Lower leg skin (tissue), 4 donors: ENCODE measurements at regions not wholly inside any gene's neighbourhood (a gene's known extent, or its start where the extent isn't known, plus 50 kb on each side); places are given as distances from the start of the nearest gene placed in this dataset.

Experiments
- DNase-seq, 2 donors: peaks; one replicate each; pipeline ENCODE4 v3.0.0-alpha.2; 2019; ENCODE audit warnings: low spot score in 2 of 2
- H3K4me3 ChIP-seq: fragments of 200-600 bp; sonication (generic); 2 replicates; pipeline ENCODE4 v1.5.1; 2017; ENCODE audit warnings: mild to moderate bottlenecking, low read depth; ENCODE audit not compliant: poor library complexity, severe bottlenecking
- POLR2A ChIP-seq, 2 donors: fragments of 450-650 bp; IDR thresholded peaks; one replicate each; pipeline ENCODE4 v1.6.1; 2016 to 2017; ENCODE audit warnings: antibody characterized with exemption in 2 of 2, mild to moderate bottlenecking in 1 of 2, moderate library complexity in 1 of 2
- WGBS, 2 donors: methylation state at CpG; one replicate each; pipeline ENCODE4 v1.1.5; 2018; 5-methylcytosine and 5-hydroxymethylcytosine counted together
- intact Hi-C: fragments of 100-400 bp; cut with DNase I; formaldehyde crosslinking; loops from one replicate; pipeline ENCODE4 v1.15.0; 2023; ENCODE audit warnings: low total_unique reads
- TF ChIP-seq, protein P1 (sequence below), 3 donors: fragments of 450-650 bp; IDR thresholded peaks; one replicate each; pipeline ENCODE4 v1.5.1; 2016; ENCODE audit warnings: antibody characterized with exemption in 3 of 3, mild to moderate bottlenecking in 3 of 3, moderate library complexity in 2 of 3

DNA sequence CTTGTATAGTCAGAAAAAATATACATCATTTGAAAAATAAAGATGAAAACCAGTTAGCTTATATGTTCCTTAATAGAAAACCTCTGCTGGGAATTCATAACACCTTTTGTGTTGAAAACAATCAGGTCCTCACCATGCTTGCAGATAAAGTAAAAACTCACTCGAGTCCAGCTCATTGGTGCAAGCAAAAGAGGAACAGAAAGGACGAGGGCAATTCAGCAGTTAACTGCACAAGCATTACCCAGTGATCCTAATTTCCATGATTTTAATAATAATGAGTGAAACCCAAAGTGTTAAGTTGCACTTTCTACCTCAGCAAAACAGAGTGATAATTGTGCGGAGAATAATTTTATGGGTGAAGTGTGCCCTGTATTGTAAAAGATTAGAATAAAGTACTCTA is 839.9 kb downstream of the BCL11A start:
- intact Hi-C loops, result no loop called here
- DNase-seq, result no peak
- no peak for TF ChIP-seq POLR2A (IDR thresholded peaks at IDR 0.05)
- TF ChIP-seq, protein P1, sequence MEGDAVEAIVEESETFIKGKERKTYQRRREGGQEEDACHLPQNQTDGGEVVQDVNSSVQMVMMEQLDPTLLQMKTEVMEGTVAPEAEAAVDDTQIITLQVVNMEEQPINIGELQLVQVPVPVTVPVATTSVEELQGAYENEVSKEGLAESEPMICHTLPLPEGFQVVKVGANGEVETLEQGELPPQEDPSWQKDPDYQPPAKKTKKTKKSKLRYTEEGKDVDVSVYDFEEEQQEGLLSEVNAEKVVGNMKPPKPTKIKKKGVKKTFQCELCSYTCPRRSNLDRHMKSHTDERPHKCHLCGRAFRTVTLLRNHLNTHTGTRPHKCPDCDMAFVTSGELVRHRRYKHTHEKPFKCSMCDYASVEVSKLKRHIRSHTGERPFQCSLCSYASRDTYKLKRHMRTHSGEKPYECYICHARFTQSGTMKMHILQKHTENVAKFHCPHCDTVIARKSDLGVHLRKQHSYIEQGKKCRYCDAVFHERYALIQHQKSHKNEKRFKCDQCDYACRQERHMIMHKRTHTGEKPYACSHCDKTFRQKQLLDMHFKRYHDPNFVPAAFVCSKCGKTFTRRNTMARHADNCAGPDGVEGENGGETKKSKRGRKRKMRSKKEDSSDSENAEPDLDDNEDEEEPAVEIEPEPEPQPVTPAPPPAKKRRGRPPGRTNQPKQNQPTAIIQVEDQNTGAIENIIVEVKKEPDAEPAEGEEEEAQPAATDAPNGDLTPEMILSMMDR (IDR thresholded peaks at IDR 0.05), result no peak
- WGBS, 2 donors, result 82 to 90% methylated on average over 3 of the region's 3 CpGs
- no peak overlapping the region for H3K4me3 ChIP-seq

DNA sequence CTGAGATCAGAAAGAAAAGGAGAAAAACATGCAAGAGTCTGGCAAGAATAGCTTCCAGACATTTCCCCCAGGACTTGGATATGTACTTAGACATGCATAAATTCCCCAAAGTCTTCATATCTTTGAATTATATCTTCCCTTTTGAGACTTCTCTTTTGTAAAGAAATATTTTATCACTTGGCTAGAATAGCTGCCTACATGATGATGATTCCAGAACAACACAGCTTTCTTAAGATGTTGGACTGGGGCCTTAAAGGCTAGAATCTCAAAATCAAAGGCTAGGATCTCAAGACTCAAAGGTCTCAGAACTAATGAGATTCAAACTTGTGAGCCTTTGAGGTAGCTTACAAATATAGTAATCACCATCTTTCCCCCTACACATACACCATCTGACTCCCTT is 842.3 kb downstream of the BCL11A start:
- H3K4me3 ChIP-seq, result no peak overlapping the region
- no peak for TF ChIP-seq POLR2A (IDR thresholded peaks at IDR 0.05)
- TF ChIP-seq, protein P1 (IDR thresholded peaks at IDR 0.05), result no peak
- intact Hi-C loops, result no loop called here
- no peak for DNase-seq

GRCh38 chr2:59706729-59707128 is 846.7 kb downstream of the BCL11A start:
- TF ChIP-seq POLR2A (IDR thresholded peaks at IDR 0.05), result no peak
- TF ChIP-seq, protein P1 (IDR thresholded peaks at IDR 0.05), result no peak
- WGBS, 2 donors, result 30 to 38% methylated on average over 4 of the region's 4 CpGs
- intact Hi-C loops, result no loop called here
- no peak for DNase-seq
- H3K4me3 ChIP-seq, result no peak overlapping the region

- H3K4me3 ChIP-seq, result no peak overlapping the region
- intact Hi-C loops, result no loop called here
- TF ChIP-seq, protein P1 (IDR thresholded peaks at IDR 0.05), result no peak
- no peak for TF ChIP-seq POLR2A (IDR thresholded peaks at IDR 0.05)
- no peak for DNase-seq
- 60 to 75% methylated on average over 1 of the region's 1 CpG for WGBS, 2 donors
These were observed 849.7 kb downstream of the BCL11A start for GRCh38 chr2:59703796-59704195.

DNA sequence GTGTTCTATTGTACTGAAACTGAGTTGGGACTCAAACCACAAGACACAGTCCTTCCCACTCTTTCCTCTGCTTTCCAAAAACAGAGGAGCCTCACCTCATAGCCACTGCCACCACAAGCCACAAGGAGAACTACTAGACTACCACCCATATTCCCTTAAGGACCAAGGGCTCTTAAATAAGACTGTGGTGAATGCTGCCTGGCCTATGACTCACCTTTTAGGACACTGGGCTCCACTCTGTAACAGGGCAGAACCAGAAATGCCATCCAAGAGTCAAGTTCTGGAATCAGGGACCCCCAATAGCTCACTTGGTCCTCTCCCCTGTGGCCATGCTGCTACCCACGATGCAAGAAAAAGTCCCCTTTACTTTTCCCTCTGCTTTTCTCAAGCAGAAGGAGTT is 851.4 kb downstream of the BCL11A start:
- 85 to 91% methylated on average over 1 of the region's 1 CpG for WGBS, 2 donors
- H3K4me3 ChIP-seq, result no peak overlapping the region
- intact Hi-C loops, result no loop called here
- TF ChIP-seq, protein P1 (IDR thresholded peaks at IDR 0.05), result no peak
- TF ChIP-seq POLR2A (IDR thresholded peaks at IDR 0.05), result no peak
- DNase-seq, result no peak

DNA sequence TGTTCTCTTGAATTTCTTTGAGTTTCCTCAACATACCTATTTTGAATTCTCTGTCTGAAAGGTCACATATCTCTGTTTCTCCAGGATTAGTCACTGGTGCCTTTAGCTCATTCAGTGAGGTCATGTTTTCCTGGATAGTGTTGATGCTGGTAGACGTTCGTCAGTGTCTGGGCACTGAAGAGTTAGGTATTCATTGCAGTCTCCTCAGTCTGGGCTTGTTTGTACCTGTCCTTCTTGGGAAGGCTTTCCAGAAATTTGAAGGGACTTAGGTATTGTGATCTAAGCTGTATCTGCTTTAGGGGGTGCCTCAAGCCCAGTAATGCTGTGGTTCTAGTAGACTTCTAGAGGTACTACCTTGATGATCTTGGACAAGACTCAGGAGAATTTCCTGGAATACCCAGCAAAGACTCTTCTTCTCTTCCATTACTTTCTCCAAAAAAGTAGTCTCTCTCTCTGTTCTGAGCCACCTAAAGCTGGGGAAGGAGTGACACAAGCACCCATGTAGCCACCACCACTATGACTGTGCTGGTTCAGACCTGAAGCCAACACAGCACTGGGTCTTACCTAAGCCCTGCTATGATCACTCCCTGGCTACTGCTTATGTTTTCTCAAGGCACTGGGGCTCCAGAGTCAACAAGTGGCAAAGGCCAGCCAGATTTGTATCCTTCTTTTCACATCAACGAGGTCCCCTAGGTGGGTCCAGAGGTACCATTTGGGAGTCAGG is 852.0 kb downstream of the BCL11A start:
- intact Hi-C loops, result no loop called here
- 48 to 55% methylated on average over 3 of the region's 3 CpGs for WGBS, 2 donors
- TF ChIP-seq, protein P1 (IDR thresholded peaks at IDR 0.05), result no peak
- TF ChIP-seq POLR2A (IDR thresholded peaks at IDR 0.05), result no peak
- DNase-seq, result no peak
- no peak overlapping the region for H3K4me3 ChIP-seq
